ENCODE measurements at regions not wholly inside any gene's neighbourhood (a gene's known extent, or its start where the extent isn't known, plus 50 kb on each side); places are given as distances from the start of the nearest gene placed in this dataset.
"Not testable (repeated sequence)": the region's sequence is repeated elsewhere in the genome, so short reads cannot be mapped to it uniquely, and the experiment has no call there.

GRCh38 chr7:136389933-136390332 is 412.8 kb upstream of the MTPN start:
- H3K4me3 ChIP-seq (ENCODE audit: low read depth, low read length), result no peak overlapping the region
- no peak for TF ChIP-seq CTCF (IDR thresholded peaks at IDR 0.05; ENCODE audit: insufficient read depth, low read depth, low read length, missing control alignments)
- DNase-seq (ENCODE audit: low read depth), result no peak

GRCh38 chr7:136386876-136387275 is 409.7 kb upstream of the MTPN start:
- no peak for DNase-seq (ENCODE audit: low read depth)
- H3K4me3 ChIP-seq (ENCODE audit: low read depth, low read length), result no peak overlapping the region
- TF ChIP-seq CTCF (IDR thresholded peaks at IDR 0.05; ENCODE audit: insufficient read depth, low read depth, low read length, missing control alignments), result no peak

GRCh38 chr7:136371409-136371808 is 394.2 kb upstream of the MTPN start:
- H3K4me3 ChIP-seq (ENCODE audit: low read depth, low read length); DNase-seq (ENCODE audit: low read depth): not testable (repeated sequence)

GRCh38 chr7:136370137-136370536 is 393.0 kb upstream of the MTPN start:
- no peak for TF ChIP-seq CTCF (IDR thresholded peaks at IDR 0.05; ENCODE audit: insufficient read depth, low read depth, low read length, missing control alignments)
- DNase-seq (ENCODE audit: low read depth), result no peak
- no peak overlapping the region for H3K4me3 ChIP-seq (ENCODE audit: low read depth, low read length)

GRCh38 chr7:136369225-136369624 is 392.1 kb upstream of the MTPN start:
- DNase-seq (ENCODE audit: low read depth), result no peak
- no peak for TF ChIP-seq CTCF (IDR thresholded peaks at IDR 0.05; ENCODE audit: insufficient read depth, low read depth, low read length, missing control alignments)
- H3K4me3 ChIP-seq (ENCODE audit: low read depth, low read length), result no peak overlapping the region

GRCh38 chr7:136359333-136359903 is 382.3 kb upstream of the MTPN start:
- DNase-seq (ENCODE audit: low read depth), result peak; percentile 90
- TF ChIP-seq CTCF (IDR thresholded peaks at IDR 0.05; ENCODE audit: insufficient read depth, low read depth, low read length, missing control alignments), result no peak
- H3K4me3 ChIP-seq (ENCODE audit: low read depth, low read length), result no peak overlapping the region

DNA sequence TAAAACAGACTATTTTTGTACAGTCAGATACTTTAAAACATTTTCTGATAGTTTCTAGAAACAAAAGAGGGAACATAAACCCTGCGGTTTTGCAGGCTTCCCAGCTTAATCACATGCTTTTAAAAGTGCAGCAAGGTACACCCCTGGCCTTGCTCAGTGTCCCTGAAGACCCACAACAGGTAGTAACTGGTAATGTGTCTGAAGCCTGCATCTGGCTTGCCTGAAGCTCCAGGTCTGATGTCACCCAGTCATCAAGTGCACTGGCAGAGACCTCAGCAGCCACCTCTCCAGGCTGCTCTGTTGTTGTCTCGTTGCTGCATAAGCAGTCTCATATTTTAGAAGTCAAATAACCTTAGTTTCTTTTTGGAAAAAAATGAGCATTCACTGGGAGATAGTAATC is 376.1 kb upstream of the MTPN start:
- DNase-seq (ENCODE audit: low read depth), result peak; percentile 47
- no peak for TF ChIP-seq CTCF (IDR thresholded peaks at IDR 0.05; ENCODE audit: insufficient read depth, low read depth, low read length, missing control alignments)
- H3K4me3 ChIP-seq (ENCODE audit: low read depth, low read length), result no peak overlapping the region

Measured in GM12865 (cell line).